GM19238 (cell line): ENCODE measurements at regions not wholly inside any gene's neighbourhood (a gene's known extent, or its start where the extent isn't known, plus 50 kb on each side); places are given as distances from the start of the nearest gene placed in this dataset.

ENCODE experiments used
- DNase-seq: peaks from one replicate; pipeline ENCODE4 v3.0.0; 2011; ENCODE audit warnings: low spot score; ENCODE audit not compliant: insufficient read length

GRCh38 chr2:128550389-128550788 is 231.7 kb upstream of the HS6ST1 start:
- no peak for DNase-seq

GRCh38 chr2:128550801-128551416 is 232.2 kb upstream of the HS6ST1 start:
- no peak for DNase-seq

DNA sequence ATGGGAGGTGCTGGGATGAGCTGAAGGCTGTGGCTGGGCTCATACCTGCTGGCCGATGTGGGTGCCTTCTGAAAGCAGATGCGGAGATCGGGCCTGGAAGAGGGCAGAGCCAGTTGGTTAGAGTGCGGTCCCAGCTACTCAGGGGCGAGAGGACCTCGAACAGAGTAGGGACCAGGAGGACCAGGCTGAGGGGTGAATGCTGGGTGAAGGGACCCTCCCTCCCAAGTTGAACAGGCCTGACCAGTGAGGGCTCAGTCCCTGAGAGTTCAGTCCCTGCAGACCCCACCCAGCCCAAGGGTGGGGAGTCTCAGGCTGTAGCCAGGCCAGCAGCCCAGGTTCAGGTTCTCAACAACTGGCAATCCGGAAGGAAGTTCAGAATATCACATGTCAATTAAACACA is 232.8 kb upstream of the HS6ST1 start:
- DNase-seq = no peak

- DNase-seq = no peak
These were observed 233.6 kb upstream of the HS6ST1 start for GRCh38 chr2:128552141-128552805.

DNA sequence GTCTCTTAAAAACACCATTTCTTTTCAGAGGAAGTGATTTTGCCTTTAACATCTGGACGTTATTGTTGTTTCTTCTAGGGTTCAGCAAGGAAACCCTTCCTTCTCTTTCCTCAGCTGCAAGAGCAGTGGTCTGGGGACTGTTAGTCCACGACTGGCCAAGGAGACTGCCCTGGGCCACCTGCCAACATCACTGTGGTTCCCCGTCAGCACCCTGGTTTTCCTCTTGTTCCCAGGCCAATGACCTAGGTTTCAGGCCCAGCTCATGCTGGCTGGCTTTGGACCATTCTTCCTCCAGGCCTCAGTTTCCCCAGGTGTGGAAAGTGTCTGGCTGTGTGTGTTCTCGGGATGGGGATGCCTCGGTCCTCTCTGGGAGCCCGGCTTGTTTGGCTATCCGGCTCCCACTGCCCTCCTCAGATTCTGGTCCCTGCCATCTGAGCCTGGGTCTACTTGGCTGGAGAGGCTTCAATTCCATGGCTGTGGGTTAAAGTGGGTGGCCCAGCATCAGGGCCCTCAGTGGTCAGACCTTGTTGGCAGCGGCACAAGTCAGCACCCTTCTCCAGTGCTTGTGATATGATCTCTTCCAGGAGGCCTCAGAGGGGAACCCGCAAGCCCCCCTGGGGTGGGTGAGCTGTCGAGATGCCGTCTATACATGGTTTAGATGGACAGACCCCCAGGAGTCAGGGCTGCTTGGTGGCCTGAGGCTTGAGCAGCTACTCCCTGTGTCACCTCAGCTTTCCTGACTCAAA is 234.3 kb upstream of the HS6ST1 start:
- no peak for DNase-seq

DNA sequence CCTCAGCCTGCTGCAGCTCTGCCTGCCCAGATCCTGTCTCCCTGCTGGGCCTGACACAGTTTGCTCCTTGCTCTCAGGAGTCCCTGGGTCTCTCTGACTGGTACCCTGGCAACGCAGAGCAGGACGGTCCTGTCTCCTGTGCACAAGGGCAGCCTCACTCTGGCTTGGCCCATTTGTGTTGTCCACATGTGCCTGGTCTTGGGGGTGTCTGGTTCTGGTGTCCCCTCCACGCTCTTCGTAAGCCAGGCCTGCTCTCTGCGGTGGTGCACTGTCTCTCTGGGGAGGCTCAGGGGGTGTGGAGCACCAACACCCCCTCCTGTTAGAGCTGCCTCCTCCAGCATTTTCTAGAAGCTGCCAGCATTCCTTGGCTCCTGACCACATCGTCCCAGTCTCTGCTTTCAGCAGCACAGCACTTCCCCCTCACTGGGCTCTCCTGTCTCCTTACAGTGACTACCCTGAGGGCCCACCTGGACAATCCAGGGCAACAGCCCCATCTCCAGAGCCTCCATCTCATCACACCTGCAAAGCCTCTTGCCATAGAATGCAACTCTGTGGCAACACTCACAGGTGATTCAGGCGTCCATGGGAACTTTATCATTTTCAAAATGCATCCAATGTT is 235.6 kb upstream of the HS6ST1 start:
- no peak for DNase-seq

DNA sequence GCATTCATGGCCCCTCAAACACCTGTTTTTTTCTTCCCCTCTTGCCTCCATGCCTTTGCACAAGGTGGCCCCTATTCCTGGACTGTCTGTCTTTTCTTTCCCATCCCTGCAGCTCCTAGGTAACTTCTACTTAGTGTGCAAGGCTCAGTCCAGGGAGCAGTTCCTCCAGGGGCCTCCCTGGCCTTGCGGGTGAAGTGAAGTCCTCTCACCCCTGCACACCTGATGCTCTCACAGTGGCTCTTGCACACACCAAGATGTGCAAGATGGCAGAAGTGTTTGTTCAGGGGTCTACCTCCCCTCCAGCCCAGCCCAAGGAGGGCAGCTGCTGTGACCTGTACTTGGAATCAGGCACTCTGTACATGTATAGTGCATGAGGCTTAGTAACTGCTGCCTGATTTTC is 236.8 kb upstream of the HS6ST1 start:
- DNase-seq = no peak

DNA sequence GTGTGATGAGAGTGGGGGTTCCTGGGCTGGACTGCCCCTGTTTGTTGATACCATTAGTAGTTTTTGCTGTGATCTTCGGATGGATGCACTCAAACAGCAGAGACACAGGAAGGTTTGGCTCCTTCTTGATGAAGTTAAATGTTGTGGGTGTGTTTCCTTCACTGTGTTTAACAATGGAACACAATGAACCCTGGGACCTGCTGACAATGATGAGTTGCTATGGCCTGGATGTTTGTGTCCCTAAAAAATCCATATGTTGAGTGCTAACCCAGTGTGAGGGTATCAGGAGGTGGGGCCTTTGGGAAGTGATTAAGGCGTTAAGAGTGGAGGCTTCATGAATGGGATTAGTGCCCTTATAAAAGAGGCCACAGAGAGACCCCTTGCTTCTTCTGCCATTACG is 237.4 kb upstream of the HS6ST1 start:
- no peak for DNase-seq

DNA sequence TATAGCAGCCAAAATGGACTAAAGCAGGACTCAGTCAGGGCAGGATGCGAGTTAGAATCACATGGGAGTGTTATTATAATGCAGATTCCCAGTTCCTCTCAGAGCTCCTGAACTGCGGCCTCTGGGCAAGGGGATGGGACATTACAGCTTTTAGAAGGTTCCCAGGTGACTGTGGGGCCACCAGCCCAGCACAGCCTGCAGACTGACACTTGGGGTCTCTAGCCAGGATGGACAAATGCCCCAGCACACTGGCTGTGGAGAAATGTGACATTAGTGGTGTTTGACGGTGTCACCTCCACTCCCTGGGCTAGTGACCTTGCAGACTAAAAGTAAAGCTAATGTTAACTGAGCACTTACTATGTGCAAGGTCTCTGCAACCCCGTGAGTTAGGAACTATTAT is 238.0 kb upstream of the HS6ST1 start:
- DNase-seq = no peak

- no peak for DNase-seq
These were observed 238.4 kb upstream of the HS6ST1 start for GRCh38 chr2:128557069-128557468.

DNA sequence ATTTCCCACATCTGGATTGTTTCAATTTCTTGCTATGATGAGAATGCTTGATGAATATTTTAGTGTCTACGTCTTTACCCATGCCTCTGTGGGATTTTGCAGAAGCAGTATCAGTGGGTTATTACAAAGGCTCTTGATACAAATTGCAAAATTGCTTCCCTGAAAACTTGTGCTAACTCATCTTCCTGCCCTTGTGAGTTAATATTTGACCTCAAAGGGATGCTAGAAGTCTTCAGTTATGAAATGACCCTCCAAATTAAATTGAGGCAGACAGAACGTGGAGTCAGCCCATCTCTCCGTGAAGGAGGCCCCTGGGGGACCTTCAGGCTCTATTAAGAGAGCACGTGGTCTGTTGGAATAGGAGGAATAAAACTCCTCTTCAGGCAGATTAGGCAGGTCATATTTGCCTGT is 239.2 kb upstream of the HS6ST1 start:
- DNase-seq = no peak

- no peak for DNase-seq
These were observed 239.8 kb upstream of the HS6ST1 start for GRCh38 chr2:128558441-128558840.

GRCh38 chr2:128558895-128559532 is 240.3 kb upstream of the HS6ST1 start:
- DNase-seq = no peak

DNA sequence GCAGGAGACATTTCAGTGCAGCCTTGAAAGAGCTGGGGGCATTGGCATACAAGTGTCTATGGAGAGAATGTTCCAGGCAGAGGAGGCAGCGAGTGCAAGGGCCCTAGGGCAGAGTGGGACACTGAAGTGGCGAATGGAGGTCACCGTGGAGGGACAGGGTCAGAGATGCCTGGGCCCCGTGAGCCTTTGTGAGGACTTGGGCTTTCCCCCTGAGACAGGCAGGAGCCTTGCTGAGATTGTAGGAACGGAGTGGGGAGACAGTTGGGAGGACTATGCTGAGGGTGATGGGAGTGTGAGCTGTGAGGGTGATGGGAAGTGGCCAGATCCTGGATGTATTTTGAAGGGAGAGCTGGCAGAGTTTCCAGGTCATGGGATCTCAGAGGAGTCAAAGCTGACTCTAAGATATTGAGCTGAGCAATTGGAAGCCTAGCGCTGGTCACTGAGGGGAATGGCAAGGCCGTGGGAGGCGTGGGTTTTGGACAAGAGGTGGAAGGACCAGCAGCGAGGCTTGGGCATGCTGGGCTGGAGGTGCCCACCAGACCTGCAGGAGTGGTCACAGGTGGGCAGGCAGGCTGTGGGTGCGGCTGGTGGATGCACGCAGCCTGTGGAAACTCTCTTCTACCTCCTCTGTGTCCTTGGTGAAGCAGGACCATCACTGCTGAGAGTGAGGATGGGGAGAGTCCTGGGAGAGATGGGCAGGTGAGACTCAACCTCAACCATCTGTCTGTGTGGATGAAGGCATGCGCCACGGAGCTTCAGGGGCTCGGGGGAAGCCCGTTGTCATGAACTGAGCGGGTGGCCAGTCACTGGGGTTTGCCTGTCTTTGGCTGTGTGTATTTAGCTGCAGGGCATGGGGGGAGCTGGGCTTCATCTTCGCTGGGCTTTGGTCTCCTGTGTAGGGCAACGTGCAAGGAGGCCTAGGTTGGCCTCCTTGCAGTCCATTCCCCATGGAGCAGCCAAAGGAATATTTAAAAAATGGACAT is 241.2 kb upstream of the HS6ST1 start:
- DNase-seq = no peak

DNA sequence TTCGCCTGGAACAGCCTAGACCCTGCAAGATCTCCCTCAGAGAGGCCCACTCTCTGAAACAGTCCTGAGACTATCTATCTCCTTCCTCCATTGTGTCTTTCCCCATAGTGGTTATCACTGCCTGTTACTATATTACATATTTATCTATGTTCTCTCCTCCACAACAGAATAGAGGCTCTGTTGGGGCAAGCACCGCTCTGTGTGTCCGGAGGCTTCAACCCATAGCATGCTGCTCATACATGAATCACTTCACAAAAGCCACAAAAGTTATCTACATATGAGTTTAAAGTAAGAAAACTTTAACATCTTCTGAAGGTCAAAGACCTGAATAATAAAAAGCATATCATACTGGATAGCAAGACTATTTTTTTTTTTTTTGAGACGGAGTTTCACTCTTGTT is 242.1 kb upstream of the HS6ST1 start:
- no peak for DNase-seq

GRCh38 chr2:128562471-128563347 is 244.0 kb upstream of the HS6ST1 start:
- no peak for DNase-seq

GRCh38 chr2:128563348-128563687 is 244.7 kb upstream of the HS6ST1 start:
- DNase-seq = no peak

DNA sequence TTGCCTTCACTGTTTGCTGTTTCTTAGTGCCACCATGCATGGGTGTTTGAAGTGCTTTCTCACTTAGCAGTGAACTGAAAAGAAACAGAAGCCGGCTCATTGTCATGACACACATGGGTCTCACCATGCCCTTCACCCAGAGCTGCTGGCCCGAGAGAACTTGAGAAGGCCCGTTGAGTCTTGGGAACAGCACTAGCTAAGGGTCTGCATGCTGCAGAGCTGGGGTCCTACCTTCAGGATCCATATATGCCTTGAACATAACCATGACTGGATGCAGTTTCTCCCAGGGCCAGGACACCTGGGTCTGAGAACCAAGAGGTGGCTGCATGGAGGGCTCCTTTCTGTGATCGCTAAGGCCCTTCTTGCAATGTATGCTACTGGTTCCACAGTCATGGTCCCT is 245.5 kb upstream of the HS6ST1 start:
- DNase-seq = no peak

DNA sequence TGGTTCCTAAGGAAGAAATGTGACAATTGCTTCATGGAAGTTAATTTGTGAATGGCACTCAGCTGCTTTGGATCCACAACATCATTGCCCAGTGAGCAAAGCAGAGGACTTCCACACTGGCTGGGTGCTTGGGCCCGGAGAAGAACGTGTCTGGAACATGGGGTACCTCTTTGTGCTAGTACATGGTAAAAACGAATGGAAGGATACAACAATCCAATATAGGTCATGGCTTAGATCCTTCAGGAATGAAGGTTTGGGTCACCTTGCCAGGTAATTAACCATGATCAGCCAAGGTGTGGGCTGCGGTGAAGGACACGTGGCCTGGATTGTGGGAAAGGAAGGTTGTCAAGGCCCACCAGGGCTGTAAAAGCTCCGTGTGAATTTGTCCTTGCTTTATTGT is 245.9 kb upstream of the HS6ST1 start:
- DNase-seq = no peak

- no peak for DNase-seq
These were observed 246.8 kb upstream of the HS6ST1 start for GRCh38 chr2:128565441-128565840.
